ENCODE measurements at regions not wholly inside any gene's neighbourhood (a gene's known extent, or its start where the extent isn't known, plus 50 kb on each side); places are given as distances from the start of the nearest gene placed in this dataset.
A peak's percentile ranks its signal among the peaks of the same experiment; 100 is the strongest.

DNA sequence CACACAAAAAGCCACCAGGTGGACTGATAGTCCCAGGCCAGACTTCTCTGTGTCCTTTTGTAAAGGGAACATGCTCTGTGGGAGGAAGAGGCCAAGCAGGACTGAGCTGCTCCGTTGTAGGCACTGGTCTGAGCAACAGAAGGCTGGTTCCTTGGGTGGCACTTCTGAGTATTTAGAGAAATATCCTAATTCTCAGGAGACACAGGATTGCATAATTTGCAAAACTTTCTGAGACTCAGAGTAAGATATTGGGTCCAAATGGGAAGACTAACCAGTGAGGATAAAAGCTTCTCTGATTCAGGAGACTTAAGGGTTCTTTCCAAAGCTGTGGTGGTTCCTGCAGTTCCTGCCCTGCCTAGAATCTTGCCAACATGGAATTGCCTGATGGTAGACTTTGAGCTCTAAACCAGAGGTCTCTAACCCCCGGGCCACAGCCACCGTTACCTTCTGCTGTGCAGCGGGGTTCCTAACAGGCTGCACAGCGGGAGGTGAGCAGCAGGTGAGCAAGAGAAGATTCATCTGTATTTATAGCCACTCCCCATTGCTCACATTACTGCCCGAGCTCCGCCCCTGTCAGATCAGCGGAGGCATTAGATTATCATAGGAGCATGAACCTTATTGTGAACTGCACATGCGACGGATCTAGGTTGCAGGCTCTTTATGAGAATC is 107.0 kb downstream of the OLIG3 start:
- no peak overlapping the region for H2BK15ac ChIP-seq (ENCODE audit: low read length)
- FAIRE-seq (no peak), DNase-seq (ENCODE audit: low read depth in 1 of 2, low spot score in 2 of 2) (no peak)
- H3K9me3 ChIP-seq (ENCODE audit: insufficient read depth in 2 of 2, low read depth in 1 of 2, low read length in 1 of 2): no peaks in the 10 kb centered on the region
- H2BK5ac ChIP-seq (ENCODE audit: low read depth, low read length): no peak overlapping the region
- no peak overlapping the region for H3K9ac ChIP-seq (replicated peaks in 1 of 4; ENCODE audit: extremely low read depth in 1 of 4, low read depth in 3 of 4, low read length in 3 of 4)
- H4K5ac ChIP-seq (ENCODE audit: insufficient read length, low read depth, low read length): no peak overlapping the region
- no peak overlapping the region for H3K4ac ChIP-seq (replicated peaks; ENCODE audit: insufficient read length, low read depth, low read length)
- no peak overlapping the region for H2BK120ac ChIP-seq (replicated peaks; ENCODE audit: low read depth, low read length)
- no peak overlapping the region for H2BK20ac ChIP-seq (ENCODE audit: low read length)
- no peak overlapping the region for H2AFZ ChIP-seq (ENCODE audit: low read length)
- no peak overlapping the region for H3K4me3 ChIP-seq (ENCODE audit: extremely low read depth in 1 of 4, insufficient read depth in 2 of 4, low read depth in 3 of 4, low read length in 4 of 4)
- no peaks in the 10 kb centered on the region for H3K23me2 ChIP-seq (ENCODE audit: low read depth, low read length)
- no peaks in the 10 kb centered on the region for H3K79me1 ChIP-seq (ENCODE audit: low read depth, low read length)
- H3K23ac ChIP-seq (ENCODE audit: insufficient read length): no peak overlapping the region
- no peak overlapping the region for H2BK12ac ChIP-seq (ENCODE audit: low read depth, low read length)
- WGBS, 2 experiments (ENCODE audit: extremely low coverage in 1 of 2, insufficient coverage in 1 of 2, insufficient read length in 1 of 2, insufficient replicate concordance in 2 of 2, low coverage in 1 of 2, low lambda C conversion rate in 2 of 2, missing lambda C conversion rate in 1 of 2): 70% methylated on average over 10 of the region's 10 CpGs; no CpG with 5 or more reads in 1 of the 2 experiments
- no peaks in the 10 kb centered on the region for H3K4me1 ChIP-seq (replicated peaks in 1 of 4; ENCODE audit: control insufficient read depth in 3 of 4, insufficient read depth in 4 of 4, low read length in 3 of 4)
- H2AK5ac ChIP-seq (ENCODE audit: low read depth, low read length): no peak overlapping the region
- H4K20me1 ChIP-seq (replicated peaks in 1 of 2; ENCODE audit: control insufficient read depth in 1 of 2, insufficient read depth in 2 of 2, low read length in 2 of 2): no peaks in the 10 kb centered on the region
- H3K27me3 ChIP-seq (replicated peaks in 1 of 4; ENCODE audit: control insufficient read depth in 3 of 4, extremely low read depth in 1 of 4, insufficient read depth in 3 of 4, low read length in 3 of 4): peaks cover 9 to 46% (median 23%) of the 10 kb centered on the region in 4 experiments
- no peaks in the 10 kb centered on the region for H3K79me2 ChIP-seq (ENCODE audit: control insufficient read depth in 1 of 2, insufficient read depth in 2 of 2, low read length in 2 of 2)
- H3K56ac ChIP-seq (replicated peaks; ENCODE audit: insufficient read length, low read depth, low read length): no peak overlapping the region
- ChIA-PET POLR2A (ENCODE audit: partially characterized antibody) (no interaction called here), CTCF (ENCODE audit: partially characterized antibody) (interaction anchor here (1.3 to 1.5 kb wide), 4 partner anchors 15 to 72 kb away, joined by 4 to 7 read pairs (median 6); no protein-coding TSS in a partner anchor)
- no peak overlapping the region for H4K8ac ChIP-seq (ENCODE audit: extremely low read depth, insufficient read depth, low read length)
- H4K91ac ChIP-seq (replicated peaks; ENCODE audit: insufficient read length, low read length): no peak overlapping the region
- no peak overlapping the region for H3K14ac ChIP-seq (ENCODE audit: insufficient read length)
- H3K36me3 ChIP-seq (ENCODE audit: control insufficient read depth in 2 of 4, insufficient read depth in 4 of 4, low read length in 3 of 4): no peaks in the 10 kb centered on the region
- no peak overlapping the region for H3K27ac ChIP-seq (ENCODE audit: low read depth, low read length)
- no peak overlapping the region for H3K4me2 ChIP-seq (ENCODE audit: insufficient read depth in 1 of 2, low read depth in 2 of 2, low read length in 2 of 2)
- H3K18ac ChIP-seq (ENCODE audit: extremely low read depth, low read length): no peak overlapping the region
- no peak for TF ChIP-seq JUN (IDR thresholded peaks at IDR 0.05; ENCODE audit: low read depth, low read length)
- TF ChIP-seq ASH2L (IDR thresholded peaks at IDR 0.05; ENCODE audit: low read length): no peak
- no peak for TF ChIP-seq SUZ12 (IDR thresholded peaks at IDR 0.05; ENCODE audit: low read length)
- TF ChIP-seq ZNF274 (IDR thresholded peaks at IDR 0.05; ENCODE audit: borderline replicate concordance, extremely low read depth, low read length): peak; percentile 35; the same call in 1 of the 2 replicates
- TF ChIP-seq RXRA (IDR thresholded peaks at IDR 0.05; ENCODE audit: insufficient read depth, low read depth, low read length): peak; percentile 66; the same call in 1 of the 2 replicates
- TF ChIP-seq CHD2 (IDR thresholded peaks at IDR 0.05; ENCODE audit: low read length): no peak
- no peak for TF ChIP-seq CBX5 (IDR thresholded peaks at IDR 0.05; ENCODE audit: low read depth, low read length)
- TF ChIP-seq EP300 (IDR thresholded peaks at IDR 0.05; ENCODE audit: borderline replicate concordance in 1 of 2, low read depth in 2 of 2, low read length in 2 of 2): no peak; a peak in 1 of 3 replicates
- TF ChIP-seq SP1 (IDR thresholded peaks at IDR 0.05; ENCODE audit: low read depth, low read length): no peak
- TF ChIP-seq, protein P1, sequence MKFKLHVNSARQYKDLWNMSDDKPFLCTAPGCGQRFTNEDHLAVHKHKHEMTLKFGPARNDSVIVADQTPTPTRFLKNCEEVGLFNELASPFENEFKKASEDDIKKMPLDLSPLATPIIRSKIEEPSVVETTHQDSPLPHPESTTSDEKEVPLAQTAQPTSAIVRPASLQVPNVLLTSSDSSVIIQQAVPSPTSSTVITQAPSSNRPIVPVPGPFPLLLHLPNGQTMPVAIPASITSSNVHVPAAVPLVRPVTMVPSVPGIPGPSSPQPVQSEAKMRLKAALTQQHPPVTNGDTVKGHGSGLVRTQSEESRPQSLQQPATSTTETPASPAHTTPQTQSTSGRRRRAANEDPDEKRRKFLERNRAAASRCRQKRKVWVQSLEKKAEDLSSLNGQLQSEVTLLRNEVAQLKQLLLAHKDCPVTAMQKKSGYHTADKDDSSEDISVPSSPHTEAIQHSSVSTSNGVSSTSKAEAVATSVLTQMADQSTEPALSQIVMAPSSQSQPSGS (IDR thresholded peaks at IDR 0.05; ENCODE audit: low read length): no peak
- TF ChIP-seq, protein P2, sequence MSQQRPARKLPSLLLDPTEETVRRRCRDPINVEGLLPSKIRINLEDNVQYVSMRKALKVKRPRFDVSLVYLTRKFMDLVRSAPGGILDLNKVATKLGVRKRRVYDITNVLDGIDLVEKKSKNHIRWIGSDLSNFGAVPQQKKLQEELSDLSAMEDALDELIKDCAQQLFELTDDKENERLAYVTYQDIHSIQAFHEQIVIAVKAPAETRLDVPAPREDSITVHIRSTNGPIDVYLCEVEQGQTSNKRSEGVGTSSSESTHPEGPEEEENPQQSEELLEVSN (IDR thresholded peaks at IDR 0.05): no peak

All from H1 (cell line).